ENCODE measurements at regions not wholly inside any gene's neighbourhood (a gene's known extent, or its start where the extent isn't known, plus 50 kb on each side); places are given as distances from the start of the nearest gene placed in this dataset.

GRCh38 chr9:1151691-1152090 is 101.5 kb downstream of the DMRT2 start:
- no peak for TF ChIP-seq EZH2phosphoT487 (IDR thresholded peaks at IDR 0.05; ENCODE audit: borderline replicate concordance, low read depth)
- no peak for TF ChIP-seq CTCF (IDR thresholded peaks at IDR 0.05)
- TF ChIP-seq TAF1 (IDR thresholded peaks at IDR 0.05; ENCODE audit: borderline replicate concordance, low read depth, low read length): no peak
- TF ChIP-seq REST (IDR thresholded peaks at IDR 0.05; ENCODE audit: low read depth, low read length): no peak
- TF ChIP-seq IRF3 (IDR thresholded peaks at IDR 0.05; ENCODE audit: low read depth, low read length): no peak
- no peak for TF ChIP-seq TCF12 (IDR thresholded peaks at IDR 0.05)
- TF ChIP-seq ELF1 (IDR thresholded peaks at IDR 0.05): no peak
- no peak for TF ChIP-seq RXRA (IDR thresholded peaks at IDR 0.05; ENCODE audit: borderline replicate concordance, low read depth)
- TF ChIP-seq POLR2AphosphoS5 (IDR thresholded peaks at IDR 0.05; ENCODE audit: low read depth, low read length): no peak
- no peak for TF ChIP-seq PBX3 (IDR thresholded peaks at IDR 0.05)
- TF ChIP-seq MAX (IDR thresholded peaks at IDR 0.05; ENCODE audit: low read depth): no peak
- no peak for TF ChIP-seq EP300 (IDR thresholded peaks at IDR 0.05; ENCODE audit: borderline replicate concordance in 1 of 2, low read depth in 1 of 2, low read length in 1 of 2)
- TF ChIP-seq RCOR1 (IDR thresholded peaks at IDR 0.05; ENCODE audit: low read length): no peak
- no peak for TF ChIP-seq FOXM1 (IDR thresholded peaks at IDR 0.05; ENCODE audit: low read depth)
